SHP77 treated with DMSO at 0.1 percent for 48 hours (cell line): ENCODE measurements at regions not wholly inside any gene's neighbourhood (a gene's known extent, or its start where the extent isn't known, plus 50 kb on each side); places are given as distances from the start of the nearest gene placed in this dataset.

Experiments used
- DNase-seq: peaks from one replicate; lab custom pipeline; 2025; lab: John Stamatoyannopoulos, UW

DNA sequence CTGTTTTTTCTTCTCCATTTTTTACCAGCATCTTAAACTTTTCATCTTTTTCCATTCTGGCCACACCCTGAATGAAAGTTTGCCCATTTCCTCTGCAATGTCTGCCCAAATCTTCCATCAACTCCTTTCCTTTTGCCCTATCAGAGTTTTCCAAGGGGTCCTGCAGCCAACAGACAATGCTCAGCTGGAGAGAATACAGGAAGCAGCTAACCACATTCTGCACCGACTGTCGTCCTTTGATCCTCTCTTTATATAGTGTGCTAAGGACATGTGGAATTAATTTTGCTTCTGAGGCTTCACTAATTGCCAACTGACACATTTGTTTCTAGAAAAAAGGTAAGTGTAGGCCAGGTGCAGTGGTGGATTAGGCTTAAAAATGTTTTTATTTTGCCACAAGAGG, 50.5 kb upstream of the DLX2 start:
- no peak for DNase-seq

GRCh38 chr2:172153757-172154156, 51.1 kb upstream of the DLX2 start:
- DNase-seq = no peak

DNA sequence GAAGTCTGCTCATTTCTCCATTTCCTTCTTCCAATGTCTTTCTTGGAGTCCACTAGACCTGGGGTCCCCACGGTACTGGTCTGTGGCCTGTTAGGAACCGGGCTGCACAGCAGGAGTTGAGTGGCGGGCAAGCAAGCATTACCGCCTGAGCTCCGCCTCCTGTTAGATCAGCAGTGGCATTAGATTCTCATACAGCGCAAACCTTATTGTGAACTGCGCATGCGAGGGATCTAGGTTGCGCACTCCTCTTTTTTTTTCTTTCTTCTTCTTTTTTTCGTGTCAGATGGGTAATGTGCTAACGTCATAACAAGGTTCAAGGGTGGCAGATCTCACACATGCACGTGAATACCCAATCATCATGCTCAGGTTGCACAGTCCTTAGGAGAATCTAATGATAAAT, 53.1 kb upstream of the DLX2 start:
- no peak for DNase-seq

GRCh38 chr2:172160839-172161238, 58.1 kb upstream of the DLX2 start:
- DNase-seq = no peak

GRCh38 chr2:172162225-172162733, 59.6 kb upstream of the DLX2 start:
- no peak for DNase-seq

DNA sequence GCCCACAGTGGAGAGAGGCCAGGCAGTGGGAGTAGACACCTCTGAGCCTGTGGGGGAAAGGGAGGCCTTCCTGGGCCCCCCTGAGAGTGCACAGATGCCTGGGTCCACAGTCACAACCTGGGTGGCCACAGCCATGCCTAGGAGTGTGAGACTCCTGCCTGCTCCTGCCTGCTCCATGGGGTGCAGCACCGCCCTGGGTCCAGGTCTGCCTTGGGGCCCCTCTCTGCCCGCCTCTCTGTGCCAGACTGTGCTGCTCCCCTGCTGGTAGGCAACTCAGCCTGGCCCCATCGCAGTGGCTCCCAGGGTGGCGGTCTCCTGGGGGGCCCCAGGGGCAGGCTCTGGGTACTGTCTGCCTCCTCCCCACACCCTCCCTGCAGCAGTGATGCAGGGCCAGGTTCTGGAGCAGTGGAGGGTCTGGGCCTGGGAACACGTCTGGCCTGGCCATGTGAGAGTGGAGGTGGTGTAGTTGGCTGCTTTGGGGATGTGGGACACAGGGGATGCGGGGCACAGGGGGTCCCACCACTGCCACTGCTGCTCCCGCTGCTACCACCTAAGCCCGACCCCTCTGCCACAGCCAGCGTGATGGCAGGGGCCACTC, 60.1 kb upstream of the DLX2 start:
- DNase-seq = no peak

- DNase-seq = no peak
Observed at GRCh38 chr2:172168917-172169346, 66.2 kb upstream of the DLX2 start.

- no peak for DNase-seq
Observed at GRCh38 chr2:172169611-172170010, 66.9 kb upstream of the DLX2 start.

DNA sequence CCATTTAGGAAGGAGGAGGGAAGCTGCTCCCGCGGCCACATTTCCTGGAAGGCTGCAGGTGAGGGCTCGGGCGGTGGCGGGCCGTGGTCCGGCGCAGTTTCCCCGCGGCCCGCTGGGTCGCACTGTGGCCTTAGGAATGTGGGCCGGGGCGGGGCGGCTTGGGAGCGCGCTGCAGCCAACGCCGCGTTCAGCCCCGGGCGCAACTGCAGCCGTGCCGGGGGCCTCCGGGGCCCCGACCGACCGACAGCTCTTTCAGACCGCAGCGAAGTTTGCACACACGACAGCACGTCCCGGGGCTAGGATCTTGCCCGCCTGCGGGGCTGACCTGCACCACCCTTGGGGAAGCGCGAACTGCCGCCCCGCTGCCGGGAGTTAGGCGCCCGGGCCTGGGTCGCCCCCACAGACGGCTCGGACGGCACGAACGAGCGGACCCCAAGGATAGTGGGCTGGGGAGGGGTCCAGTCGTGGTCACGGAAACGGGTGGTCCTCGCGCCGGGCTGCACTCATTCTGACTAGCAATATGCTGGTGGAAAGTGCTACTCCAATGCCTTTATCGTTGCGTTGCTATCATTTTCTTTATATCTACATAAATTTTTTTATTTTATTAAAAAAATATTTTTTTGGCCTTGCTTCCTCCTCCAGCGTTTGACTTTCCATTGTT, 69.9 kb upstream of the DLX2 start:
- DNase-seq = no peak

DNA sequence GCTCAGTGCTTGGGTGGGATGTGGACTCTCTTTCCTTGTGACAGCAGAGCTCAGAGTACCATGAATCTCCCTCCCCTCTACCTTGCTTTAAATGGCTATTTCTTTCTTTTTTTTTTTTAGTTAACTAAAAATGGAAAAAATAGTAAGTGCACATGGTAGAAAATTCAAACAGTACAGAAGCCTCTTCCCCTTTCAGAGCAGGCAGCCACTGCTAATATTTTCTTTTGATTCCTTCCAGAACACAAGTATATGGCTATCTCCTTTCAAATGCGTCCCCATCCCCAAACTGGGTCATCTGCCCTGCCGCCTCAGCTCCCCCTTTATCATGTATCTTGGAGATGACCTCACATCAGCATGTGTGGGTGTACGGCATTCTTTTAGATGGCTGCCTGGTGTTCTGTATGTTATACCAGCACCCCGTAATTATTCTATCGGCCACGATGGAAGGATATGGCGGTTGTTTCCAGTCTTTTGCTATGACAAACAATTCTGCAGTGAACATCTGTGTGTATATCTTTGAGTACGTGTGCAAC, 70.5 kb upstream of the DLX2 start:
- DNase-seq = no peak

DNA sequence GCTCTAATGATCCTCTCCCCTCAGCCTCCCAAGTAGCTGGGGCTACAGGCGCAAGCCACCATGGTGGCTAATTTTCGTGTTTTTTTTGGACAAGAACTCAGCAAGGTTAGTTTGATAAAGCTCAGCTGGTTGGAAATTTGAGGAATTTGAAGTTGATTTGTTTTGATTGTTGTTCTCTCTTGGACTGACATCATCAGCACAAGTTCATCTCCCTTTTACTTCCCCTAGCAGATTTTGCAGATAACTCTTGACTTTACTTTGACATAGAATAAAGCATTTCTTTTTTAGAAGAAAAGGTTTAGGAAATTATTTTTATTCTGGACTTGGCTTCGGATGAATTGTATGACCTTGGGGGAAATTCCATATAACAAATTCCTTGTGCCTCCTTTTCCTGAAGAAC, 74.9 kb upstream of the DLX2 start:
- DNase-seq = no peak

DNA sequence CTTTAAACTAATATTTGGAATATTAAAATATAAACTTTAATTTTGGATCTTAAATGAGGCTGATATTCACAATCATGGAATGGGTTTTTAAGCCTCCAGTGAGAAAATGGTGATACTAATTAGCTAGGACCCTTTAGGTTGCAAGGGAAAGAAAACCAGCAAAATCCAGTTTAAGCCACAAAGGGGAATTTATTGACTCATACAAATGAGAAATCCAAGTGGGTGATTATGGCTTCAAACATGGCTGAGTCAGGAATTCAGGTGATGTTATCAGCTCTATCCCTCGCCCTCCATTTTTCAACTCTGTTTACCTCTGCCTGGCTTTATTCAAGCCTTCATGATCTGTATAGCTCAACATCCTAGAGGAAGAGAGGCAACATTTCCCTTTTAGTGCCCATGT, 75.3 kb upstream of the DLX2 start:
- DNase-seq = no peak

- no peak for DNase-seq
Observed at GRCh38 chr2:172179045-172179701, 76.5 kb upstream of the DLX2 start.

- DNase-seq = no peak
Observed at GRCh38 chr2:172181840-172182239, 79.1 kb upstream of the DLX2 start.

DNA sequence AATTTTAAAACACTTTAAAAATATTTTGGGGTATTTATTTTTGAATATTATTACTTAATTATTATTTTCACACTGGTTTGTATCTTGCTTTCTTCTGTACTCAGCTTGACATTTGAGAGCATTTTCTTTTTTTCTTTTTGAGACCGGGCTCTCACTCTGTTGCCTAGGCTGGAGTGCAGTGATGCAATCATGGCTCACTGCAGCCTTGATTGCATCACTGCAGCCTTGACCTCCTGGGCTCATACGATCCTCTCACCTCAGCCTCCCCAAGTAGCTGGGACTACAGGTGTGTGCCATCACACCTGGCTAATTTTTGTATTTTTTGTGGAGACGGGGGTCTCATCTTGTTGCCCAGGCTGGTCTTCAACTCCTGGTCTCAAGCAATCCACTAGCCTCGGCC, 79.9 kb upstream of the DLX2 start:
- DNase-seq = no peak

DNA sequence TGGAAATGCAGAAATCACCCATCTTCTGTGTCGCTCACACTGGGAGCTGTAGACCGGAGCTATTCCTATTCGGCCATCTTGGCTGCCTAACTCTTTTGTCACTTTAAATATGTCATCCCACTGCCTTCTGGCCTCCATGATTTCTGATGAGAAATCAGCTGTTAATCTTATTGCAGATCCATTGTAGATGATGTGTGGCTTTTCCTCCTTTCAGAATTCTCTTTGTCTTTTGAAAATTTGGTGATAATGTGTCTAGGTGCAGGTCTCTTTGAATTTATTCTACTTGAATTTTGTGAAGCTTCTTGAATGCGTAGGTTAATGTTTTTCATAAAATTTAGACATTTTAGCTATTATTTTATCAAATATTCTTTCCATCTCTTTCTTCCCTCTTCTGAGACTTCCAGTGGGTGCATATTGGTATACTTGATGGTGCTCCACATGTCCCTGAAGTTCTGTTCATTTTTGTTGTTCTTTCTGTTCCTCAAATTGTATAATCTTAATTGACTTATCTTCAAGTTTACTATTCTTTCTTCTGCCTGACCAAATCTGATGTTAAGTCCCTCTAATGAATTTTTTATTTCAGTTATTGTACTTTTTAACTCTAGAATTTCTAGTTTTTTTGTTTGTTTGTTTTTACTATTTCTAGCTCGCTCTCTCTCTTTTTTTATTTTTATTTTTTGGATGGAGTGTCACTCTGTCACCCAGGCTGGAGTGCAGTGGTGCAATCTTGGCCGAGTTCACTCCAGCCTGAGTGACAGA, 90.8 kb upstream of the DLX2 start:
- DNase-seq = no peak

DNA sequence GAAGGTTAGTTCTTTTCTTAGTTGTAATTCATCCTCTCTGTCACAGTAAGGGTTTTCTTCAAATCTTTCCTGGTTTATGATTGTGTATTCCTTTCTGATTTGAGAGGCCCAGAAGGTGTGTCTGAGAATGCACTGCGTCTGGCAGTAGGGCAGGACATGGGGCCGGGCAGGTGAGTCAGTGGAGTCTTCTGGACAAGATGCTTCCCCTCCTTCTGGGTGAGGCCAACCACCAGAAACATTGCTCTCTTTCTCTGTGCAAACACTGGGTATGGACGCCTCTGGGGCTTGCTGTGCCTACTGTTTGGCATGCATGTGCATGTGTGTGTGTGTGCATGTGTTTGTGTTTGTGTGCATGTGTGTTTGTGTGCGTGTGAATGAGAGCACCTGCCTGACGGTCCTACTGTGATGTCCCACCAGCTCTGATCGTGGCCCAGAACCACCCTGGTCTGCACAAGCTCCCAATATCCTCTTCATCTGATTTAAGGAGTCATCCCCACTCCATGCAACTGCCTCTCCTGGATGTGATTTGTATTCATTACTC, 93.2 kb upstream of the DLX2 start:
- DNase-seq = no peak

- no peak for DNase-seq
Observed at GRCh38 chr2:172196768-172197431, 94.2 kb upstream of the DLX2 start.

GRCh38 chr2:172198361-172198760, 95.7 kb upstream of the DLX2 start:
- no peak for DNase-seq

DNA sequence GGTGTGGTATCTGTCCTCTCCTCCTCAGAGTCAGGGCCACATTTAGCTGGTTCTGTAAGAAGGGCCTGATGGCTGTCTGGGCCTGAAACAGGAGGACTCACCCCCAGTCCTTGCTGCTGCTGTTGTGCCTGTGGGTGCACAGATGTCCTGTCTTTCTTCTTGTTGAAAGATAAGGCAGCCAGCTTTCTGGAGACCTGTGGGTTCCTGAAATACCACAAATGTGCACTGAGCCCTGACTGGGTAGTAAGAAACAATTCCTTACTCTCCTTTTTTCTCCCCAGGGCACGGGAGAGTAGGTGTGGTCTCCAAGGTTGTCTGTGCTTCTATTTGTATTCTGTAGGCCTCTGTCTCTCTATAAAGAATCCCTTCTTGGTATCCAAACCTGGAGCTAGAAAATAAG, 96.2 kb upstream of the DLX2 start:
- no peak for DNase-seq

GRCh38 chr2:172200495-172201085, 97.9 kb upstream of the DLX2 start:
- no peak for DNase-seq
